HG02763 (cell line): ENCODE measurements at regions not wholly inside any gene's neighbourhood (a gene's known extent, or its start where the extent isn't known, plus 50 kb on each side); places are given as distances from the start of the nearest gene placed in this dataset.
"Not testable (repeated sequence)": the region's sequence is repeated elsewhere in the genome, so short reads cannot be mapped to it uniquely, and the experiment has no call there.

ENCODE experiments used
- ATAC-seq: cut with Tn5 transposase; IDR thresholded peaks from one replicate; pipeline ENCODE4 v1.9.1; 2021; ENCODE audit warnings: mild to moderate bottlenecking, moderate library complexity; ENCODE audit not compliant: unreplicated experiment

DNA sequence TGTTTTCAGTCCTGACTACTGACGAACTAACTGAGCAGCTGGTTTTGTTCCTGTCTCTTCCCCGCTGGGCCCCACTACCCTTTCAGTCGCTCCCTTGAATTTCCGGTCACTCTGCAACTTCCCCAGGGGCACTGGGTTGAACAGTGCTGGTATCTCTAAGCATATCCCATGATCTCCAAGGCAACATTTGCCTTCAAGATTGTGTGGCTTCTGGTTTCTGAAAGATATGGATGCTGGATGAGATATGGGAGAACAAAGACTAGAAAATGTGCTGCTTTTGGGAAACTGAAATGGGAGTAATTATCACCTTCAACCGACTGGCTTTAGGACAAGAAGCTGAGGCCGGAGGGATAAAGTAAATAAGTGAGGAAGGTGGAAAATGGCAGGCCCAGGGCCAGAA lies 258.2 kb upstream of the PIK3R1 start:
- ATAC-seq, result no peak

DNA sequence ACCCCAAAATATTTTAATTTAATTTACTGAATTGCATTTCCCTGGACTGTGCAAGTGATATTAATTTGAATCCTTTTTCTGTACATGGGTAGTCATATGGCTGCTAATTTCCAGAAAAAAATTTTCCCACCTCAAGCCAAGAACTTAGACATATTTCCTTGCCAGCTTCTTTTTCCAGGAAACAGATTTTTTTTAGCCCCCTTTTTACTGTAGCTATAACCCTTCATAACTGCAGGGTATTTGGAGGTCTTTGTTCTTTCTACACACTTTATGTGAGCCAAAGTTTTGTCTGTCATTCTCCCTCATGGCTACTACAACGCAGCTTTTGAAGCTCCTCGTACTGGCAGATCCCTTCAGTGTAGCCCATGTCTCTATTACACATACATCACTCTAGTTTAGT lies 261.2 kb upstream of the PIK3R1 start:
- no peak for ATAC-seq

DNA sequence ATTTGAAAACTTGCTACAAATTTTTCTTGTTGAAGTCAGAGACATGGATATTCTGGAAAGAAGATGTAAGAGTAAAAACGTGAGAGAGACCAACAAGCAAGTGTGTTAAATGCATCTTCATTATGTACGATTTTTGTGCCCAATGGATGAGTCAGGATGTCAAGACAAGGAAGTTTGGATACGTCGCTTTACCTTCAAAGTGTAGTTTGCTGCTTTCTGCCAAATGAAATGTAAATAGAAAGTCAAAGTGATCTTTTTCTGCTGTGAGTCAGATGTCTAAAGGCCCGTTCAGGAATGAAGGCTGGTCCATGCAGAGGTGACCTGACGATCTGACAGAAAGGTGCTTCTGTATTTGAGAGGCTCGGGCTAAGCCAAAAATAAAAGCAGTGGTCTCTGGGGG lies 273.1 kb upstream of the PIK3R1 start:
- no peak for ATAC-seq

DNA sequence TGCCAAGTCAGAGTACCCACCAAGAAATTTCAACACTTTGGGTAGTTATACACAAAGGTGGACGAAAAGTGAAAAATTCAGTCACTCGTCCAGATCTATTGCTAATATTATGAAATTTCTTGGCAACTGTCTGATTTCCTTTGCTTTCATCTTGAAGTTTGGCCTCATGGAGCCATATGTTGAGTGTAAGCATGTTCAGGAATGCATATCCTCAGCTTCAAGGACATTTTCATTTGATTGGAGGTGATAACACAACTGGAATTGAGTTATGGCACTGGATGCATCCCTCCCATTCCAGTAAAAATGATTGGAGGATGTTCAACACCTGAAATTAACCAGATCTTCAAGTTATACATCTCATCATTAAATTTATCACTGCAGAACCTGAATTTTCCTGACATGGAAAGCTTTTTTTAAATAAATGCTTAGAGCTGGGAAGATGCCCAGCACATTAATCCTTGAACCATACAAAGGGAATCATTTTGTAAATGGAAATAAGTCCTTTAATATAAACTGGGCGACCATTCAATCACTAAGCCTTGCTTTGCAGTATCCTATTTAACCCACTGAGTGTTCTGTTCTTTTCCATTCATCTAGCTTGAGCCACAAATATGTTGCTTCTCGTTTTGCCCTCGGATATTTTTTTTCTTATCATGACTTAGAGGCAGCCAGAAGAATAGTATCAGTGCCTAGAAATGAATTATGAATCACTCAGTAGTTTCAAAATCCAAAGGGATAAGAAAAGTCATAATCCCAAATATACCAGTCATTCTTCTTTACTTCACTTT lies 273.7 kb upstream of the PIK3R1 start:
- ATAC-seq, result no peak

DNA sequence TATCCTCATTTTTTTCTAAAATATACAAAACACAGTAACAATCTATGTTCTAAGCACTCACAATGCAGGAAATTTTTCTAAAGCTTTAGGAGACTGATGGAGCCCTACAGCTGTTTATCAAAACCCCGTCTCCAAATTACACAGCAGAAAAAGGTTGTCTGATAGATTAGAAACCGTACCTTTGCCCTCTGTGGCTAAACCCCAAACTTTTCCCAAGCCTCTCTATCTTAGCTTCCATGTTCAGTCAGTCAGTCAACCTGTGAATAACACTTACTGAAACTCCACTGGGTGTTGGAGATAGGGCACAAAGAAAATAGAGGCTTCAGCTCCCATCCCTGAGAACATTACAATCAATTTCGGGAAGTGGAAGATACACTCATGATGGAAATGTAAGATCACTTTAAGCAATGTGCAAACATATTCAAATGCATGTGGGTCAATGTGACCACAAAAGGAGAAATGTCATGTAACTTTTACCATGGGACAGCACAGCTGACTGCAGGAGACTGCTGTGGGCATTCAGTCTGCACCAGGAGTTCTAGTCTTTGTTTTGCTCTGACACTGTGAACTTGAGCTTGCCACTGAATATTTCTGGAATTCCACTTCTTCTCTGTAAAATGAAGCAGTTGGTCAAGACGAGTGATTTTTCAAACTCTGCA lies 279.5 kb upstream of the PIK3R1 start:
- no peak for ATAC-seq

DNA sequence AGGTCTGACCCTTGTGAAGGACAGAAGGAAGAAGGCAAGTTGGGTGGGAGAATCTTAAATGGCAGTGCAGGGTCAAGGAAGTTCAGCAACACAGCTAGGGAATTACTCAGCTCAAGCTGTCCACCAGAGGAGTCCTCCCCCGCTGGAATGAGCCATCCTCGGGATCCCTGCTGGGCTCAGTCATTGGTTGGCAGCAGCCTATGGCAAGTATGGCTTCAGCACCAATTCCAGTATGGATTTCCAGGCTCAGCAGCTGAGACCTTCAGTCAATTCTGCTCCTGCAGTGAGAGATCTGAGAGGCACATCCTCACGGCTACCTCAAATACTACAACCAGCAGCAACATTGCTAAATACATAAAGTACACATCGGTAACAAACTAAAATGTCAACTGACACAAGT lies 280.6 kb upstream of the PIK3R1 start:
- ATAC-seq, result no peak

DNA sequence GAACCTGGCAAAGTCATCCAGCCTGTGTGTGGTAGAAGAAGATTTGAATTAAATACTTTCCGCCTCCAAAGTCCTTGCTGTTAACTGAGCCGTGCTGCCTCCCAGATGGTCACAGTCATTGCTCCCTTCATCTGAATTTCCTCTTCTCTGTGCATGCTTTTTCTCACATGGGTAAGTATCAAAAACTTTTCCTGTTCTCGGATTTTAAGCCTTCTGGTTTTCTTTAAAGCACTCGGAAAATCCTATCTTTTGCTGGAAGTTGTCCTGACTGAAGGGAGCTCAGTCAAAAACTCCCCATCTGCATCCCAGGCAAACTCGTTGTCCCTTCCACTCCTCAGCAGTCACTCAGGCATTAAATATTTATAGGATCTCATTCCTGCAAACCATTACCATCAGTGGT lies 290.0 kb upstream of the PIK3R1 start:
- ATAC-seq, result no peak

DNA sequence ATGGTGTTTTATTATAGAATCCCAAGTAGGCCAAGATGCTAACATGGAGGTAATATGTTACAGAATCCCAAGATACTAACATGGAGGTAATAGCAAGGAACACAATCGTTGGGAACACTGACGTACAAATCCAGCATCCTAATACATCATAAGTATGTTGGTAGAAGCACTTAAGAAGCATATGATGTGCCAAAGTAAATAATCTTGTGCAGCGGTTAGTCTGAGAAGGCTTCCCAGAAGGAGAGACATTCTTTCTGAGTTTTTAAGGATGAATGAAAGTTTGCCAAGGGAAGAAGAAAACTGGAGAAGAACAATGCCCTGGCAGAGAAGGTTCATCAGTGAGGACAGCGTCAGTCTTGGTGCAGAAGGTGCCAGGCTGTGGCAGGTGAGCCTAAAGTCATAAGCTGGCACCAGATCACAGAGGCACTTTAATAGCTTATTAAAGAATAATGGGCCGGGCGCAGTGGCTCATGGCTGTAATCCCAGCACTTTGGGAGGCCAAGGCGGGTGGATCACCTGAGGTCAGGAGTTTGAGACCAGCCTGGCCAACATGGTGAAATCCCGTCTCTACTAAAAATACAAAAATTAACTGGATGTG lies 294.5 kb upstream of the PIK3R1 start:
- ATAC-seq, result no peak

DNA sequence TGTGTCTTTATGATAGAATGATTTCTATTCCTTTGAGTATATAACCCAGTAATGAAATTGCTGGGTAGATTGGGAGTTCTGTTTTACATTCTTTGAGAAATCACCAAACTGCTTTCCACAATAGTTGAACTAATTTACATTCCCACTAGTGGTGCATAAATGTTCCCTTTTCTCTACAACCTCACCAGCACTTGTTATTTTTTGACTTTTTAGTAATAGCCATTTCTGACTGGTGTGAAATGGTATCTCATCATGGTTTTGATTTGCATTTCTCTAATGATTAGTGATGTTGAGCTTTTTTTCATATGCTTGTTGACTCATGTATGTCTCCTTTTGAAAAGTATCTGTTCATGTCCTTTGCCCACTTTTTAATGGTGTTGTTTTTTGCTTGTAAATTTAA lies 296.0 kb upstream of the PIK3R1 start:
- ATAC-seq, result not testable (repeated sequence)

DNA sequence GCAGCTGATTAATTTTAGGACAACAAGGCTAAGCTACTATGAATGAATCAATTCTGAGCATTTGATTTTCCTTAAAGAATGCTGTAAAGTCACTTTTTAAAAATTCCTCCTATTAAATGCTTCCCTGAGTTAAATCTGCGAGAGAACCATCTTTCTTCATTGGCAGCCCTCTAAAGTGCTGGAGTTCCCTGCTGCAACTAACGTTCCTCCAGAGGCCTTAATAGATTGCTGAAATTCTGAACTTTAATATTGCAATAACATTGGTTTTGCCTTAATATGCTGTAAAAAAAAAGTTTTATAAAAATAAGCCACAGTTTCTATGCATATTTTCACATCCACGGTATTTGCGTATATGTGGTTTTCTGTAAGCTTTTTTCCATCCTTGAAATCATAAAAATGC lies 298.0 kb upstream of the PIK3R1 start:
- no peak for ATAC-seq

DNA sequence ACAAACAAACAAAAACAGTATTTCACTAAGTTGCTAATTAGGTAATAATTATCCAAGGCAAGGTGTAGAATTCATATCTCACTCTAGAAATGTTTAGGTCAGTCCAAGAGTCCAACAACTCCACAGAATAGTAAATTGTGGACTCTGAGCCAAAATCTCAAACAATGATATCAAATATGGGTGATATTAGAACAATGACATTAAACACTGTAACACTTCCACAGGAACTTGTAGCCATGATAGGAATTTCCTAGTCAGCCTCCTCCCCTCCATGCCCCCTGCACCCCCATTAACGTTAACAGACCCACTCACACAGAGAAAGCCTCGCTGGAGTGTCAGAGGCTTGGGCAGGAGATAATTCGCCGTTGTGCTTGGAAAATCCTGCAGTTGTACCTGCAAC lies 305.0 kb upstream of the PIK3R1 start:
- ATAC-seq, result no peak

DNA sequence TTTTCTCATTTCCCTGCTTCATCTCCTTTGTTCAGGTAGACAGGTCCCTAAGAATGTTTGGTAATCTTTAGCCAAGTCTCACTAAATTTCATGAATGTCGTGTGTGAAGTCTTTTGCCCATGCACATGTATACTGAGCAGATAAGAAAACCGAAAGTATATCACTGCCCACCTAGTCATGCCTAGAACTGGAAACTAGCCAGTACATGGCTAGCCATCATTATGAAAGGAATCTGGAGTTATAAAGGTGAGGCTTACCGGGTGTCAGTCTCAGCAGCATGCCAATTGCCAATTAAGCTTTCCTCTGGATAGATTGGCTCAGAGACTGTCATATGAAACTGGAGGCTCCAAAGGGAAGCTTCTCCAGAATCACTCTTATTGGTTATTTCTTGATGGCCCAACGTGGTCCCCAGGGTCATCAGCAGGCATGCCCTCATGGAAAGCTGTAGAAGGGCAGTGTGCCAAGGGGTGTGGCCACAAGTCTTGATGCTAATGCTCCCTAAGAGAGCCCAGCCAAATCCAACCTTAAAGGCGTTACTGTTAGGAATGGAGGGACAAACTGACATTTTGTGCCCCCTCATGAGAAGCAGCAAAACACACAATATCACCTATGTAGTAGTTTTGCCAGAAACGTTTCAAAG lies 307.3 kb upstream of the PIK3R1 start:
- ATAC-seq, result no peak

DNA sequence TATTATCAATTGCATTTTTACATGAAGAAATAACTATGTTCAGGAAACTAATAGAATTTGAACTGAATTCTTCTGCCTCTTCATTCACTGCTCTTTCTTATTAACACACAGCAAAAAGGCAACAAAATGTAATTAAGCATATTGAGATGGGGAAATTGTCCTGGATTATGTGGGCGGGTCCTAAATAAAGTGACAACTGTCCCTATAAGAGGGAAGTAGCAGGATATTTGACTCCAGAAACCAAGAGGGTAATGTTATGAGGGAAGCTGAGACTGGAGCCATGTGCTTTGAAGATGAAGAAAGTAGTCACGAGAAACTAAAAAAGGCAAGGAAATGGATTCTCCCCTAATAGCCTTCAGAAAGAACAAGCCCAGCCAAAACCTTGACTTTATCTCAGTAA lies 311.2 kb upstream of the PIK3R1 start:
- no peak for ATAC-seq

DNA sequence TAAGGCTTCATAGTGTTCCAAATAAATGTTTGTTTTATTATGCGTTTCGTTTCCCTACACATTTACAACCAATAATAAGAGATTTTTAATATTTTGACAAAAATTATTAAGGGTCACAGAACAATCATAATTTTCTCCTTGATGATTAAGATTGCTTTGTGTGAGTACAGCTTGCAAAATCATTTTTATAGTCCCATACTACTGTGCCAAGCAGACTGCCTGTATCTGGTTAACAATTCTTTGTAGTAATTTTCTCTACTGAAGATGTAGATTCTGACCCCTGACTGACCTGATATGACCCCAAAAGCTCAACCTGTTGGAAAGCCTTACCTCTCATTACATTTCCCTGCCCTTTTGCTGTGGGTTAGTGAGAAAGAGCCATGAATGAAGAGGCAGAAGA lies 311.9 kb upstream of the PIK3R1 start:
- no peak for ATAC-seq

DNA sequence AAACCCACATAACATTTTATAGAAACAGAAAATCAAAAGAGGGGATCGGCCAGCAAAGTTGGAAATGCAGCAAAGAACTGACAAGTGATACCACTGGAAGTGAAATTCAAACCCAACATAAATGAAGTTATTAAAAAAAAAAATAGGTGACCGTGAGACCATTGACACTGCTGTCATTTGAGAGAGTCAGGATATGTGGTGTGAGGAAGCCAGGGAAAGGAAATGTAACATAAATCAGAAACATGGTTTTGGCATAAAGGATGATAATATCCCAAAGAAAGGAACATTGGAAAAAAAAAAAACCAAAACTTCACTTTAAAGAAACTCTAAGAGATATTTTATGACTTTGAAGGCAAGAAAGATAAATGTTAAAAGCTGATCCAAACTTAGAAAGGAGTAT lies 312.4 kb upstream of the PIK3R1 start:
- no peak for ATAC-seq

DNA sequence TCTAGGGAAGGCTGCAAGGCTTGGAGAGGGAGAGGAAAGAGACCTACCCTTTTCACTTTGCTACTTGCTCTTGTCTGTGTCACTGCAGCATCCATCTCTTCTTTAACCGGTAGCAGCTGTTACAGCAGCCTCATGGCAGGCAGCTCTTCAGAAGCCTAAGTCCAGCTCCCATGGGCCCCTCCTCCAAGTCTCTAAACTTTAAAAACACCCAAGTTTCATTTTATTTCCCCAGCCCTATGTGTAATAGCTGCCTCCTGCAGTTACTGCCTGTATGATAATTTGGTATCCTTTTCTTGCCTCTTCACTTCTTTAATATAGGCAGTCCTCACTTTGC lies 313.1 kb upstream of the PIK3R1 start:
- no peak for ATAC-seq

DNA sequence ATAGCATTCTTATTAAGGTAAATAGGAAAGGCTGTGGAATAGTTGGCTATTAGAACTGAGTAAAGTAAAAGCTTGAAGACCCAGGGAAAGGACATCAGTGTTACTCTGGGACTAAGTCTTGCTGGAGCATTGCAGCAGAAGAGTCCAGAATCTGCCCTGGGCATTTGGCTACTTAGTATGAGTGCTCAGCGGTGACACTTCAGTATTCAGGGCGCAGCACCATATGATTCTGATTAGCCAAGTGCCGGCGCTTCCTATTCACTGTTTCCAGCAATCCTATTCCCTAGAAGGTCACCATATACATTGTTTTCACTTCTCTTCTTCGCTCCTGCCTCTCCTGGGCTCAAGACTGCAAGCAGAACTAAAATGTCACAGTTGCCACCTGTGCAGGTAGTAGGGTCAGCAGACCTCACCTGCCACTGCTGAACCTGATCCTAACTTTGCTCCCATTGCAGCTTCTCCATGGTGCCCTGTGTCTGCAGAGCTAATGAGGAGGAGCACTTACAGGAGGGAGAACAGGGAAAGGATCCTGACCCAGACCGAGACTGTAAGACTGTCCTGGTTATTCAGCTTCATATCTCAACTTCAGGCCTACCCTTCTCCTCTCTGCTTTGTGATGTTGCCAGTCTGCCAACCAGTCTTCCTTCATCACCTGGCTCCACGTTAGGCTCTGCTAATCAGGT lies 313.6 kb upstream of the PIK3R1 start:
- no peak for ATAC-seq

DNA sequence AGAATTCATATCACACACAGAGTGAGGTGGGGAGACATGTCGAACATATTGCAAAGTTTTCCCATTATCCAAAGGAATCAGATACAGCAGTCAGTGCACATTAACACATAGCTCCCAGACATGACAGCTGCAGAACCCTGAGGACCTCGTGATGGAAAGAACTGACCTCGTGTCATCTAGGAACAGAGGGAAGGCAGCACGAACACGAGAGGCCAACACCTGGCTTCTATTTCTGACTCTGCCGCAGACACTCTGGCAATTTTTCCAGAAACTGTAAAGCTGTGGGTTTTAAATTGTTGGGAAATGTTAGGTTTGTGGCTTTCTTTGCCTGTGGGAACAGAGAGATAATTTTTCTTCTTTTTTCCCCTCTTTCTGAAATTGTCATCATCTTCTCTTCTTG lies 315.0 kb upstream of the PIK3R1 start:
- no peak for ATAC-seq

DNA sequence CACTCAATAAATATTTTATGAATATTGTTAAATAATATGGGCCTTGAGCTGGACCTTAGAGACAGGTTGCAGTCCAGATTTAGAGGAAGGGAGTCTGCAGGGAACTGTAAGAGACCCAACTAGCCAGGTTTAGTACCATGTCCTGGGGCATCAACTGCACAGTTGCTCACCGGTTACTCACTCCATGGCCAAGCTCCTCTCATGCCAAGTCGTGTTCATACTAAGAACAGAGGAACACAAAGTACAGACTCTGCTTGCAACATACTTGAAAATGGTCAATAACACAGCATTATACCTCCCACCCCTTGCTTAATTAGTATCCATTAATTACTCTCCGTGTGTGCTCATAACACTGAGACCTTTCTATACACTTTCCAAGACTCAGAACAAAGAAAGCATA lies 317.6 kb upstream of the PIK3R1 start:
- ATAC-seq, result no peak

DNA sequence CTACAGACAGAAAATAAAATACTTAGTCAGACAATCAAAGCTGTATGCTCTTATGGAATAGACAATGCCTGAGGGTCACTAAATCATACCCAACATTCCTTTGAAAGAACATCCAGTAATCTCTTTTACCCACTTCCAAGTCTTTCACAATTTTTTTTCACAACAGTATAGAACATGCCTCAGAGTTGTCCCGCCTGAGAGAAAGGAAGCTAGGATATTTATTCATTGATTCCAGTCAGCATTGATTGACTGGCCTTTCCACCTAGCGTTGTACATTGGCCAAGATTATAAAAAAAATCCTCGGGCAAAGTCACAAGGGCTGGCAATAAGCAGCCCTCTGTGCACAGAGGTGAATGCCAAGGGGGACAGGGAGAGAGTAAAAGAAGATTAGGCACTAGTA lies 318.1 kb upstream of the PIK3R1 start:
- no peak for ATAC-seq

DNA sequence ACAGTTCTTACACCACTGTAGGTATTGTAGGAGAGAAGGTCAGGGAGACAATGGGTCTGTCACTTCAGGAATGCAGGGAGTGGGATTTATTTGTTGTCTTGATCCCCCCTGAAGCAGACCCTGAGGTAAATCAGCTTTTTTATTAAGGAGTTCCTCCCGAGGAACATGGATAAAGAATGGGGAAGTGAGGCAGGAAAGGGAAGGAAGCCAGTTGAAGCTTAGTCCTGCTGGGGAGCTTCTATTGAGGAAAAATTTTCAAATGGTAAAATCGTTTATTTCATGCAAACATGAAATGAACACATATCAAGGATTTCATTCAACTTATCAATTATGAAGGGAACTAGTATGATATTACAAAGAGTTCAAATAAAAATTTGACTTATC lies 318.6 kb upstream of the PIK3R1 start:
- ATAC-seq, result no peak
